H1 (cell line): ENCODE measurements at regions not wholly inside any gene's neighbourhood (a gene's known extent, or its start where the extent isn't known, plus 50 kb on each side); places are given as distances from the start of the nearest gene placed in this dataset.

ENCODE experiments used
- CTCF ChIA-PET: fragments of 300-600 bp; sonication (Branson Sonifier 250); formaldehyde crosslinking; loops from one replicate; lab custom pipeline; 2021; ENCODE audit not compliant: partially characterized antibody; lab: Charles Lee
- POLR2A ChIA-PET: fragments of 300-600 bp; sonication (Branson Sonifier 250); formaldehyde crosslinking; loops from one replicate; lab custom pipeline; 2021; ENCODE audit warnings: inconsistent platforms; ENCODE audit not compliant: partially characterized antibody; lab: Charles Lee
- DNase-seq, 2 experiments: peaks; one replicate each; pipeline versions ENCODE4 v3.0.0 to v3.0.0-alpha.2; 2010 to 2022; ENCODE audit warnings: low spot score in 2 of 2, low read depth in 1 of 2, mixed read lengths in 1 of 2
- FAIRE-seq: peaks from 2 replicates; lab custom pipeline; 2011; peaks lifted over from hg19 to GRCh38; lab: Jason Lieb, UNC
- H2AFZ ChIP-seq: 2 replicates; pipeline ENCODE4 v1.8.1; 2012; ENCODE audit warnings: low read length, inconsistent platforms
- H2AK5ac ChIP-seq: 2 replicates; pipeline ENCODE4 v1.6.1; 2013; ENCODE audit warnings: low read depth, low read length
- H2BK120ac ChIP-seq: replicated peaks from 2 replicates; pipeline ENCODE3; 2013; ENCODE audit warnings: low read depth, low read length, inconsistent platforms
- H2BK12ac ChIP-seq: 2 replicates; pipeline ENCODE4 v1.6.1; 2013; ENCODE audit warnings: low read depth, low read length
- H2BK15ac ChIP-seq: 2 replicates; pipeline ENCODE4 v1.6.1; 2013; ENCODE audit warnings: low read length
- H2BK20ac ChIP-seq: 2 replicates; pipeline ENCODE4 v1.6.1; 2013; ENCODE audit warnings: low read length
- H2BK5ac ChIP-seq: 2 replicates; pipeline ENCODE4 v1.6.1; 2013; ENCODE audit warnings: low read depth, low read length
- H3K14ac ChIP-seq: 2 replicates; pipeline ENCODE4 v1.6.1; 2013; ENCODE audit warnings: inconsistent platforms; ENCODE audit not compliant: insufficient read length
- H3K18ac ChIP-seq: 2 replicates; pipeline ENCODE4 v1.6.1; 2013; ENCODE audit warnings: low read length; ENCODE audit errors: extremely low read depth
- H3K23ac ChIP-seq: 2 replicates; pipeline ENCODE4 v1.6.1; 2013; ENCODE audit warnings: inconsistent platforms; ENCODE audit not compliant: insufficient read length
- H3K23me2 ChIP-seq: 2 replicates; pipeline ENCODE4 v1.6.1; 2013; ENCODE audit warnings: low read depth, low read length
- H3K27ac ChIP-seq: 2 replicates; pipeline ENCODE4 v1.6.1; 2011; ENCODE audit warnings: low read depth, low read length, inconsistent platforms
- H3K27me3 ChIP-seq, 4 experiments: replicated peaks in 1 of 4; 1 replicate in 1 of 4; 2 replicates in 3 of 4; pipeline versions ENCODE4 v1.6.1 to v1.8.1; 2011 to 2013; ENCODE audit warnings: low read length in 3 of 4, mild to moderate bottlenecking in 3 of 4, inconsistent platforms in 2 of 4, mixed read lengths in 2 of 4, moderate library complexity in 1 of 4; ENCODE audit not compliant: control insufficient read depth in 3 of 4, insufficient read depth in 3 of 4; ENCODE audit errors: extremely low read depth in 1 of 4
- H3K36me3 ChIP-seq, 4 experiments: 2 replicates each; pipeline versions ENCODE4 v1.6.1 to v1.8.1; 2011 to 2013; ENCODE audit warnings: mild to moderate bottlenecking in 4 of 4, low read length in 3 of 4, moderate library complexity in 2 of 4, control low read depth in 1 of 4, inconsistent platforms in 1 of 4; ENCODE audit not compliant: insufficient read depth in 4 of 4, control insufficient read depth in 2 of 4
- H3K4ac ChIP-seq: replicated peaks from 2 replicates; pipeline ENCODE3; 2013; ENCODE audit warnings: low read length, low read depth, mixed read lengths, inconsistent platforms; ENCODE audit not compliant: insufficient read length
- H3K4me1 ChIP-seq, 4 experiments: replicated peaks in 1 of 4; 1 replicate in 1 of 4; 2 replicates in 3 of 4; pipeline versions ENCODE4 v1.6.1 to v1.8.1; 2011 to 2013; ENCODE audit warnings: low read length in 3 of 4, inconsistent platforms in 2 of 4, mixed read lengths in 1 of 4; ENCODE audit not compliant: insufficient read depth in 4 of 4, control insufficient read depth in 3 of 4
- H3K4me2 ChIP-seq, 2 experiments: 2 replicates each; pipeline versions ENCODE4 v1.6.1 to v1.8.1; 2011 to 2013; ENCODE audit warnings: low read depth in 2 of 2, low read length in 2 of 2, control low read depth in 1 of 2, inconsistent platforms in 1 of 2, mild to moderate bottlenecking in 1 of 2; ENCODE audit not compliant: insufficient read depth in 1 of 2
- H3K4me3 ChIP-seq, 4 experiments: fragments of 200-600, 300-600 bp in 1 of 4; sonication (generic), shearing (Covaris generic), sonication (Bioruptor Twin) in 1 of 4; 2 replicates each; pipeline versions ENCODE4 v1.5.1 to v1.8.1; 2011 to 2016; ENCODE audit warnings: low read length in 4 of 4, low read depth in 3 of 4, control low read depth in 2 of 4, inconsistent platforms in 2 of 4, mild to moderate bottlenecking in 2 of 4, mixed read lengths in 1 of 4, moderate library complexity in 1 of 4; ENCODE audit not compliant: insufficient read depth in 2 of 4; ENCODE audit errors: extremely low read depth in 1 of 4
- H3K56ac ChIP-seq: replicated peaks from 2 replicates; pipeline ENCODE3; 2013; ENCODE audit warnings: low read depth, mild to moderate bottlenecking, mixed read lengths, low read length, inconsistent platforms; ENCODE audit not compliant: insufficient read length
- H3K79me1 ChIP-seq: 2 replicates; pipeline ENCODE4 v1.6.1; 2013; ENCODE audit warnings: low read depth, low read length, control low read depth
- H3K79me2 ChIP-seq, 2 experiments: 2 replicates each; pipeline versions ENCODE4 v1.6.1 to v1.8.1; 2012 to 2013; ENCODE audit warnings: low read length in 2 of 2, mild to moderate bottlenecking in 2 of 2, inconsistent platforms in 1 of 2; ENCODE audit not compliant: insufficient read depth in 2 of 2, control insufficient read depth in 1 of 2
- H3K9ac ChIP-seq, 4 experiments: replicated peaks in 1 of 4; 1 replicate in 1 of 4; 2 replicates in 3 of 4; pipeline versions ENCODE4 v1.6.1 to v1.8.1; 2011 to 2013; ENCODE audit warnings: low read depth in 3 of 4, low read length in 3 of 4, control low read depth in 2 of 4, mild to moderate bottlenecking in 2 of 4, moderate library complexity in 2 of 4, inconsistent platforms in 1 of 4; ENCODE audit errors: extremely low read depth in 1 of 4
- H3K9me3 ChIP-seq, 2 experiments: 2 replicates each; pipeline versions ENCODE4 v1.6.1 to v1.8.1; 2012 to 2013; ENCODE audit warnings: mild to moderate bottlenecking in 2 of 2, moderate library complexity in 2 of 2, control low read depth in 1 of 2, inconsistent platforms in 1 of 2, low read depth in 1 of 2, low read length in 1 of 2, mixed read lengths in 1 of 2; ENCODE audit not compliant: insufficient read depth in 2 of 2
- H4K20me1 ChIP-seq, 2 experiments: replicated peaks in 1 of 2; 2 replicates each; pipeline versions ENCODE3 to v1.8.1; 2011 to 2013; ENCODE audit warnings: inconsistent platforms in 2 of 2, low read length in 2 of 2, mild to moderate bottlenecking in 1 of 2; ENCODE audit not compliant: insufficient read depth in 2 of 2, control insufficient read depth in 1 of 2
- H4K5ac ChIP-seq: 2 replicates; pipeline ENCODE4 v1.6.1; 2013; ENCODE audit warnings: low read length, low read depth, mixed read lengths, inconsistent platforms; ENCODE audit not compliant: insufficient read length
- H4K8ac ChIP-seq: 2 replicates; pipeline ENCODE4 v1.8.0; 2013; ENCODE audit warnings: mild to moderate bottlenecking, moderate library complexity, low read length, inconsistent platforms; ENCODE audit not compliant: insufficient read depth; ENCODE audit errors: extremely low read depth
- H4K91ac ChIP-seq: replicated peaks from 2 replicates; pipeline ENCODE3; 2013; ENCODE audit warnings: low read length, mixed read lengths, inconsistent platforms; ENCODE audit not compliant: insufficient read length
- ASH2L ChIP-seq: fragments of 200-600, 300-600 bp; sonication (generic); IDR thresholded peaks from one replicate; pipeline ENCODE4 v1.7.1; 2017; ENCODE audit warnings: low read length
- ATF2 ChIP-seq: IDR thresholded peaks from 2 replicates; pipeline ENCODE4 v1.6.1; 2012; ENCODE audit warnings: low read length, inconsistent platforms
- CEBPB ChIP-seq: IDR thresholded peaks from 2 replicates; pipeline ENCODE4 v1.6.1; 2012; ENCODE audit warnings: low read depth, low read length
- EGR1 ChIP-seq: IDR thresholded peaks from 2 replicates; pipeline ENCODE4 v1.6.1; 2011; ENCODE audit warnings: low read depth, low read length, borderline replicate concordance
- GTF2F1 ChIP-seq: IDR thresholded peaks from 2 replicates; pipeline ENCODE4 v1.6.1; 2012; ENCODE audit warnings: low read depth, low read length, improper control_type of control experiment, borderline replicate concordance
- KDM1A ChIP-seq: fragments of 200-600, 300-600 bp; sonication (generic); IDR thresholded peaks from 2 replicates; pipeline ENCODE4 v1.7.1; 2016; ENCODE audit warnings: mild to moderate bottlenecking, low read length, borderline replicate concordance
- MAX ChIP-seq: IDR thresholded peaks from 2 replicates; pipeline ENCODE4 v1.6.1; 2012; ENCODE audit warnings: inconsistent platforms
- POU5F1 ChIP-seq: IDR thresholded peaks from 2 replicates; pipeline ENCODE4 v1.6.1; 2011; ENCODE audit warnings: low read depth, mild to moderate bottlenecking, low read length, moderate library complexity
- RFX5 ChIP-seq: IDR thresholded peaks from 2 replicates; pipeline ENCODE4 v1.6.1; 2011; ENCODE audit warnings: low read depth, low read length, improper control_type of control experiment, borderline replicate concordance
- RNF2 ChIP-seq: fragments of 200-900, 300-1000 bp; sonication (generic); IDR thresholded peaks from 2 replicates; pipeline ENCODE4 v1.7.1; 2016; ENCODE audit warnings: borderline replicate concordance, low read depth, mild to moderate bottlenecking, antibody characterized with exemption, low read length; ENCODE audit not compliant: poor library complexity, severe bottlenecking; ENCODE audit errors: missing control alignments
- YY1 ChIP-seq: IDR thresholded peaks from 2 replicates; pipeline ENCODE4 v1.6.1; 2011; ENCODE audit warnings: low read depth, mild to moderate bottlenecking, low read length
- WGBS, 2 experiments: shearing (Covaris generic) in 1 of 2; methylation state at CpG; one replicate each; pipeline versions ENCODE4 v1.1.6 to v1.1.7; 2013 to 2015; ENCODE audit warnings: low lambda C conversion rate in 2 of 2, mixed read lengths in 2 of 2, inconsistent platforms in 1 of 2, low coverage in 1 of 2, missing lambda C conversion rate in 1 of 2; ENCODE audit not compliant: insufficient replicate concordance in 2 of 2, insufficient coverage in 1 of 2, insufficient read length in 1 of 2; ENCODE audit errors: extremely low coverage in 1 of 2, missing lambda C conversion rate in 1 of 2; 5-methylcytosine and 5-hydroxymethylcytosine counted together
- TF ChIP-seq, protein P1 (sequence below): IDR thresholded peaks from 2 replicates; pipeline ENCODE4 v1.6.1; 2011; ENCODE audit warnings: low read depth, mild to moderate bottlenecking, low read length; ENCODE audit not compliant: insufficient read depth

DNA sequence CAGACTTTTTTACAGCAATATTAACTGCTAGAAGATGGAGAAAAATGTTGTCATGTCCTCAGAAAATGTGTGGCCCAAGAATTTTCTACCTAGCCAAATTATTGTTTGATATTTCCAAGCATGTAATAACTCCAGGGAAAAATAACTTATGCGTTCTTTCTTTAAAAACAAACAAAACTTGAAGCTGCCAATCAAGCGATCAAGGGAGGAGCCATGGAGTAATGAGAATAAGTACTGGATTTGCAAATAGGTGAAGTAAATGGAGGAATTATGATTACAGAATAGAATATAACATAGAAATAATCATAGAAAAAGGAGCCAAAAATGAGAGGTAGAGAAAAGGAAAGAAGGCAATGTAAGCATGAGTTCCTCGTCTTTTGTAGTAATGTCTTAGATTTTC lies 225.3 kb downstream of the DLEU7 start:
- Histone ChIP-seq H2AFZ (no peak overlapping the region), H3K27ac (no peak overlapping the region), H3K4ac (no peak overlapping the region), H4K8ac (no peak overlapping the region), H4K20me1 (no peaks in the 10 kb centered on the region), H3K23ac (no peak overlapping the region), H2BK12ac (no peak overlapping the region), H4K5ac (no peak overlapping the region), H3K56ac (no peak overlapping the region), H2BK20ac (no peak overlapping the region), H3K23me2 (no peaks in the 10 kb centered on the region), H3K36me3 (no peaks in the 10 kb centered on the region), H3K79me1 (no peaks in the 10 kb centered on the region), H3K79me2 (no peaks in the 10 kb centered on the region), H2BK5ac (no peak overlapping the region), H4K91ac (no peak overlapping the region), H3K9ac (no peak overlapping the region), H3K4me2 (no peak overlapping the region), H2AK5ac (no peak overlapping the region), H3K14ac (no peak overlapping the region), H3K4me3 (no peak overlapping the region), H2BK120ac (no peak overlapping the region), H3K27me3 (no peaks in the 10 kb centered on the region), H3K4me1 (no peaks in the 10 kb centered on the region), H2BK15ac (no peak overlapping the region), H3K9me3 (no peaks in the 10 kb centered on the region), H3K18ac (no peak overlapping the region)
- POLR2A ChIA-PET: interaction anchor here (1.0 kb wide), 1 partner anchor 10 kb away, joined by 3 read pairs; no protein-coding TSS in a partner anchor
- no peak for DNase-seq
- WGBS, 2 experiments: 95% methylated on average over 3 of the region's 3 CpGs; no CpG with 5 or more reads in 1 of the 2 experiments
- CTCF ChIA-PET: interaction anchor here (0.6 to 0.7 kb wide), 2 partner anchors 21 to 436 kb away, joined by 3 read pairs; no protein-coding TSS in a partner anchor
- no peak for FAIRE-seq
- TF ChIP-seq MAX: no peak
- no peak for TF ChIP-seq KDM1A
- TF ChIP-seq EGR1: no peak
- TF ChIP-seq, protein P1, sequence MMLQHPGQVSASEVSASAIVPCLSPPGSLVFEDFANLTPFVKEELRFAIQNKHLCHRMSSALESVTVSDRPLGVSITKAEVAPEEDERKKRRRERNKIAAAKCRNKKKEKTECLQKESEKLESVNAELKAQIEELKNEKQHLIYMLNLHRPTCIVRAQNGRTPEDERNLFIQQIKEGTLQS: no peak
- TF ChIP-seq ASH2L: no peak
- no peak for TF ChIP-seq RFX5
- no peak for TF ChIP-seq YY1
- TF ChIP-seq CEBPB: no peak
- no peak for TF ChIP-seq POU5F1
- no peak for TF ChIP-seq ATF2
- no peak for TF ChIP-seq RNF2
- no peak for TF ChIP-seq GTF2F1
